HG02763 (cell line): ENCODE measurements at regions not wholly inside any gene's neighbourhood (a gene's known extent, or its start where the extent isn't known, plus 50 kb on each side); places are given as distances from the start of the nearest gene placed in this dataset.

ENCODE experiments used
- ATAC-seq: cut with Tn5 transposase; IDR thresholded peaks from one replicate; pipeline ENCODE4 v1.9.1; 2021; ENCODE audit warnings: mild to moderate bottlenecking, moderate library complexity; ENCODE audit not compliant: unreplicated experiment

DNA sequence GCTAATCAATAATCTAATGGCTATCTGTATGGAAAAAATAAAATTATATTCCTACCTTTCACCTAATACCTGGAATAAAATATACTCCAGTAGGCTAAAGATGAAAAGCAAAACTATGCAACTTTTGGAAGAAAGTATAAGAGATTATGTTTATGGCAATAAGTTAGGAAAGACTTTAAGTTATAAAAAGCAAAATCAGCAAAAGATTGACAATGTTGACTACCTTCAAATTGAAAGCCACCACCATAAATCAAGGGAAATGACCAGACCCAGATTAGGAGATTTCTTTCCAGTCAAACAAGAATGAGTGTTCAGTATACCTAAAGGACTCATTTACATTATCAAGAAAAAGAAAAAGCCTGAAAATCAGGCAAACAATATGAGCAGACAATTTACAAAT is 159.1 kb upstream of the ZBED5 start:
- no peak for ATAC-seq

DNA sequence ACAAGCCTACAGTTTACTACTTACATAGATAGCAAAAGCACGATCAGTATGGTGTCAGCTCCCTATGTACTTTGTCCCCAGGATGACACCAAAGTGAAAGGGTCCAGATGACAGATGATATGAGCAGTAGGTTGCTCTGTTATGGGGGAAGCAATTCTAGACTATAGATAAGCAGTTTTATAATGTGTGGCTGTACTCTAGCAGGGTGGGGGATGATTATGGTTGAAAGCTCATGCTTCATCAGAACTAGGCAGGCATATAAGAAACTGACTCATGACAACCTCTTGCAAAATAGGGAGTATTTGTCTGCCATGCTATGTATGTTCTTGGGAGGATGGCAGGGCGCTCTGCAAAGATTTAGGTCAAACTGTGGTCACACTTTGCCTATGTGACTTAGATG is 158.2 kb upstream of the ZBED5 start:
- no peak for ATAC-seq

DNA sequence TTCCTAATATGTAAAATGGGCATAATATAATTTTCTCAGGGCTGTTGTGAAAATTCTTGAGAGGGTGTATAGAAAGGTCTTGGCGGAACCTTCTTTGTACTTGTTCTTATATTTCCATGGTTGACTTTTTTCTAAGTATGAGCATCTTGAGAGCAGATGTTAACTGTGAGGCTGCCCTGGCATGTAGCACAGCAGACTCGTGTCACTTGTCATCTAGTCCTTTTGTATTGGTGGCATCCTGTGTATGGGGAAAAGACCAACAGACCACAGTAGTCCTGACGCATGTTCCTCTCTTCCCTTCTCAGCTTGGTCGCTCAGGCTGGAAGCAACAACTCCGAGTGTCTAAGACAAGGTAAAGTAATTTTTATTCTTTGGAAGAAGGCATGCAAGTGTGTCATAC is 153.8 kb upstream of the ZBED5 start:
- no peak for ATAC-seq

DNA sequence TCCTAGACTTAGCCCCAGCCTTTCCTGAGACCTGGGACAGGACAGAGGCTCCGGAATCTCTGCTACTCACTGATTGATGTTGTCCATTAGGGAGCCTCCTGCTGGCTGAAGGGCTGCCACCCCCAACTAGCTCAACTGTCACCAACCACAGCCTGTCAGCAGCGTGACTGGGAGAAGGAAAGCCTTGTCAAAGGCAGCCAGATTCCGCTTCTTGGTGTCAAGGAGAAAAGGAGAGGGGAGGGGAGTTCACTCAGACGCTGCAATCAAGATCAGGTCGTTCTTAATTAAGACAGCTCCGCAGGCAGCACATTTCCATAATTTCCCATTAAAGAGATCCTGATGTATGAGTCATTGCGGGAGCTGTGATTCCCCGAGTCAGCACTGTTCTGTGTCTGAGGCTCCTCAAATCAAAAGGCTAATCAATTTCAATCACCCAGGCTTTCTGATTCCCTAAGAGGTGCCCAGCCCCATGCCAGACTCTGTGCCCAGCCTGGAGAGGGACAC is 152.8 kb upstream of the ZBED5 start:
- ATAC-seq = no peak

DNA sequence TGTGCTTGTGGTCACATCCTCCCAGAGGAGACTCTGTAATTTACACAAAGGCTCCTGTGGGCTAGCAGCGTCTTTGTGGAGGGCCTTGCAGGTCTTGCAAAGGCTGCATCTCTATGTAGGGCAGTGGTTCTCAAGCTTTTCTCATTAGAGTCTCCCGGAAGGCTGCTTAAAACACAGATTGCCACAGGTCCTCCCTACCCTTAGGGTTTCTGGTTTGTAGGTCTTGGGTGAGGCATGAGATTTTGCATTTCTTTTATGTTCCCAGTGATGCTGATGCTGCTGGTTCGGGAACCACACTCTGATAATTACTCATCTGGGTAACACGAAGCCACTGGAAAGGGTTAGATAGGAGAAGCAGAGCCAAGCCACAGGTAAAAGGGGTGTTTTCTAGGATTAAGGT is 151.3 kb upstream of the ZBED5 start:
- ATAC-seq = no peak

DNA sequence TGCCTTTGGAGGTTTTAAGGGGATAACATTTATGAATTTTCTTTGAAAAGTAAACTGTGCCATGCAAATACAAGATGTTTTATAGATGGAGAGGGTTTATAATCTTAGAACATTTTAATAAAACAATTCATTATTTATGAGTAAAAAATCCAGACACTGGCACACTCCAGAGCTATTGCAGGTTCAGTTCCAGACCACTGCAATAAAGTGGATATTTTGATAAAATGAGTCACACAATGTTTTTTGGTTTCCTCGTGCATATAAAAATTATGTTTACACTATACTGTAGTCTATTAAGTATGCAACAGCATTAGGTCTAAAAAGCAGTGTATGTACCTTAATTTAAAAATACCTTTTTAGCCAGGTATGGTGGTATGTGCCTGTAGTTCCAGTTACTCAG is 146.2 kb upstream of the ZBED5 start:
- ATAC-seq = no peak

DNA sequence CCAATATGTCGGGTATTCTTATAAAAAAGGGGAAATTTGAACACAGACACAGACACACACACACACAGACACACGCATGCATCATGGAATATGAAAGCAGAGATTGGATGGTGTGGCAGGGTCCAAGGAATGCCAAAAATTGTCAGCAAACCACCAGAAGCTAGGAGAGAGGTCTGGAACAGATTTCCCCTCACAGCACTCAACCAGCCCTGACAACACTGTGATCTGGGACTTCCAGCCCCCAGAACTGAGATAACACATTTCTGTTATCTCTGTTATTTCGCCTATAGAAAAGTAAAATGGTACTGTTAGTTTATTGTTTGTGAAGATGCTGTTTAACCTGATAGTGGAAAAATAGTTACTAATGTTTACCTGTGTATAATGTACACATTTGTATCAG is 145.4 kb upstream of the ZBED5 start:
- ATAC-seq = no peak

DNA sequence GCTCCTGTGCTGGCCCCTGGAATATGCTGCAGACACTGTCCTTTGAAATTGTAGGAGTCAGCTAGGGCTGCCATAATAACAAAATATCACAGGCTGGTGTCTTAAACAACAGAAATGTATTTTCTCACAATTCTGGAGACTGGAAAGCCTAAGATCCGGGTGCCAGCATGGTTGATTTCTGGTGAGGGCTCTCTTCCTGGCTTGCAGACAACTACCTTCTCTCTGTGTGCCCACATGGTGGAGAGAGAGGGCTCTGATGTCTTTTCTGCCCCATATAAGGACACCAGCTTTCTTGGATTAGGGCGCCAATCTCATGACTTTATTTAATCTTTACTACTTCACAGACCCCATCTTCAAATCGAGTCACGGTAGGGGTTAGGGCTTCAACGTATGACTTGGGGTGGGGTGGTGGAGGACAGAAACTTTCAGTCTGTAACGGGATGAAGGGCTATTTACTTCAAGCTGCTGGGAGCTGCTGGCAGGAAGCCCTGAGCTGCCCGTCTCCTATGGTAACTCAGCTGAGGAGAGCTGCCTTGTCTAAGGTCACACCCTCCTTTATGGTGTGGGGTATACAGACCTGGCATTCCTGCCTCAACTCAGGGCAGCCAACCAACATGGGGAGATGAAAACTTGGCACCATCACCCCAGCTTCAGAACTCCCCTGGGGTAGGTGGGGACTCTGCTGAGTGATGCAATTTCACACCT is 142.9 kb upstream of the ZBED5 start:
- ATAC-seq = no peak

DNA sequence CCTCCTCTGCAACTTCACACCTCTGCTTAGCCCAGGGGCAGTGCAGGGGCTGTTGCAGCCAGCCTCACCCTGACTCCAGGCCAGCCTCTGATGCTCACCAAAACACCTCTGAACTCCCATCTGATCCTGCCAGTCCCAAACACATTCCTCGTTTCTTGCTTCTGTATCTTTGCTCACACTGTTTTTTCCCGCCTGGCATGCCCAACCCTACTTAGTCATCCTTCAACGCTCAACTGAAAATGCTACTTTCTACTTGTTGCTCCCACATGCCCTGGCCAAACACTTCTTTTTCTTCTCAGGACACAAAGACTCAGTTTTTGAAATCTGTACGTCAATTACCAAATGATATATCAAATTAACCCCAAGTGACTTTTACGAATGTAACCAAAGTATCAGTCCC is 140.8 kb upstream of the ZBED5 start:
- no peak for ATAC-seq

DNA sequence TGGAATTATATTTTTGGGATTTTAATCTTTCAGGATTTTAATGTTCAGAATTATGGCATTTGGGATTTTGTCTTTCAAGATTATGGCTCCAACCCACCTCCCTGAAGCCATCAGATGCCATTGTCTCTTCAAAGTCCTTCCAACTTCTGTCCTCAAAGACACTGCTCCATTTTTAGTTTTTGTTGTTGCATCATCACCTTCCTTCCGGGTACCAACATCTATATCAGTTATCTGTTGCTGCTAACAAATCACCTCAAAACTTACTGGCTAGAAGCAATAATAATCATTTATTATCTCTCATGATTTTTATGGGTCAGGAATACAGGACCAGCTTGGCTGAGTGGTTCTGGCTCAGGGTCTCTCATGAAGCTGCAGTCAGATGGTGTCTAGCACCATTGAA is 138.8 kb upstream of the ZBED5 start:
- no peak for ATAC-seq

DNA sequence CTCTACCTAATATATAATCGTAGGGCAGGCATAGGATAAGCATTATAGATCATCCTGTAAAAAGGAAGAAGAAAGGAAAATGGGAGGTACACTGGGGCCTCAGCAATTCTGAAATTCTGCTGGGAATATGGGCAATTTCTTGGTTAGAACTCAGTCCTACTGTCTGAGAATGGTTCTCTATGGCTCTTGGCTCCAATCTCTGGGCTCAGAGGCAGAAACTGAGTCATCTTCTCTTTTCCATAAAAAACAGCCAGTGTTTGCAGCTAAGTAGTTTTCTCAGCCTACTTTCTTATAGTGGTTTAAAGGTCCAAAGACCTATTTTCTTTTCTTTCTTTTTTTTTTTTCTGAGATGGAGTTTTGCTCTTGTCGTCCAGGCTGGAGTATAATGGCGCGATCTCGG is 135.8 kb upstream of the ZBED5 start:
- ATAC-seq = no peak

DNA sequence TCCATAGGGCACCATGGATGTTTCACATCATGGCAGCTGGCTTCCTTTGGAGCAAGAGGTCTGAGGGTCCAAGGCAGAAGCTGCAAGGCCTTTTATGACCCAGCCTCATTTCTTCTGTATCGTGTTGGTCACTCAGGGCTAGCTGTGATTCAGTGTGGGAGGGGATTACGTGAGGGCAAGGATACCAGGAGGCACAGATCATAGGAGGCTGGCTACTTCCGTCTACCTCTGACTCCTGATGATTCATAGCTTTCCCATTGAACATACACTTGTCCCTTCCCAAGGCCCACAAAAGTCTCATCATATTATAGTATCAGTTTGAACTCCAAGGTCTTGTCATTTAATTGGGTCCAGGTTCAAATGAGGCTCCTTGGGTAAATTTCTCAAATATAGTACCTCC is 135.3 kb upstream of the ZBED5 start:
- no peak for ATAC-seq

DNA sequence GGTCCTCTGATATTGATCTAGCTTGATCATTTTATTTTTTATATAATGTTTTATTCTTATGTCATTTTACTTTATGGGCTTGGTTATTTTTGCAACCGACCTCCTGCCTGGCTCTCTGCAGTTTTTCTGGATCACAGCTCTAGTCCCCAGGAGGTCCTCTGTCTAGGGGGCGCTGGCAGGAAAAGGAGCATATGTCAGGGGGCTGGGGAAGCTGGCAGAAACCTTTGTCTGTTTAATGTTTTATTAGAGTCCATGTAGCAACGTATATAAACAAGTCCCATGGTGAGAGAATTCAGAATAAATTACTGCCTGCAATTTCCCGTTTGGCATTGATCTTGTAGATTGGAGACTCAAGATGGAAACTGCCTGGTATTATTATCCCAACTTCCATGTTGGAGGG is 133.5 kb upstream of the ZBED5 start:
- no peak for ATAC-seq

DNA sequence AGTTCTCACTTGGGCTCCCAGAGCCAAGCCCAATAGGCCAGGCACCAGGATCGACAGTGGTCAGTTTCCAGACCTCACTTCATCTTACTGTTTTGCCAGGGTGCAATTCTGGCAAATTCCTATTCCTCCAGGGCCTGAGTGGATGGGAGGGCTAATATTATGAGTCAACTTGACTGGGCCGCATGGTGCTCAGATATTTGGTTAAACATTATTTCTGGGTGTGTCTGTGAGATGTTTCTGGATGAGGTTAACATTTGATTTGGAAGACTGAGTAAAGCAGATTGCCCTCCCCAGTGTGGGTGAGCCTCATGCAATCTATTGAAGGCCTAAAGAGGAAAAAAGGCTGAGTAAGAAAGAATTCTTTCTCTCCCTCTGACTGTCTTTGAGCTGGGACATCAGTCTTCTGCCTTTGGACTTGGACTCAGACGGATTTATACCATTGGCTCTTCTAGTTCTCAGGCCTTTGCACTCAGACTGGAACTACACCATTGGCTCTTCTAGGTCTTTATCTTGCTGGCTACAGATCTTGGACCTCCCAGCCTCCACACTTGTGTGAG is 132.9 kb upstream of the ZBED5 start:
- ATAC-seq = no peak

DNA sequence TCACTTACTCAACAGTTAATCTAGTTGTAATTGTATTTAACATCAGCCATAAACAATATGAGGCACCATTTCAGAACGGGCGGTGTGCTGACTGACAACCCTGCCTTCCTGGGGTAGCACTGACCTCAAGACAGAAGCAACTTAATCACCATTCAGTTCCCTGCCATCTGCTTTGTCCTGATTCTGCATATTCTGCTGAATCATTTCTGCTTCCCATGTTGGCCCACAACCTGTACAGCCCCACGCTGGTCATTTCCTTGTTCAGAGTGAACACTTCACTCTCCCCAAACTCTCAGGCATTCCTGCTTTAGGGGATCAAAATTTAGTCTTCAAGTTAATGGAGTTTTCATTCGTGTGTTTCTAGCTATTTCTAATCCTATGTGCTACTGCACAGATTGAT is 132.3 kb upstream of the ZBED5 start:
- ATAC-seq = no peak

DNA sequence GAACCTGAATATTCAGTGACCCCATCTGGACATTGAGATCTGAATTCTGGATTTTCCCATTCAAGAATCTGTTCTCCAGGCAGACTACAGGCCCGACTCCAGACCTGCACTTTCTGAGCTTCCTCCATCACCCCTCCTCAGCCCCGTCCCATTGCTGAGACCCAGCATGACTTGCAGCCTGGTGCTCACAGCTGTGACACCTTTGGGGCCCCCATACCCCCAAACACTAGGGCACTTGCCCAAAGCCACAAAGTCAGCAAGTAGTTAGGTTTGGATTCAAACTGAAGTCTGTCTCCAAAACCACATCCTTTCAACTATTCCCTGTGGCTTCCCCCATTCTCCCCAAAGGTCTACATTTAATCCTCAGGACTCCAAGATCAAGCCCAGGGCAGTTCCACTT is 128.2 kb upstream of the ZBED5 start:
- ATAC-seq = no peak

DNA sequence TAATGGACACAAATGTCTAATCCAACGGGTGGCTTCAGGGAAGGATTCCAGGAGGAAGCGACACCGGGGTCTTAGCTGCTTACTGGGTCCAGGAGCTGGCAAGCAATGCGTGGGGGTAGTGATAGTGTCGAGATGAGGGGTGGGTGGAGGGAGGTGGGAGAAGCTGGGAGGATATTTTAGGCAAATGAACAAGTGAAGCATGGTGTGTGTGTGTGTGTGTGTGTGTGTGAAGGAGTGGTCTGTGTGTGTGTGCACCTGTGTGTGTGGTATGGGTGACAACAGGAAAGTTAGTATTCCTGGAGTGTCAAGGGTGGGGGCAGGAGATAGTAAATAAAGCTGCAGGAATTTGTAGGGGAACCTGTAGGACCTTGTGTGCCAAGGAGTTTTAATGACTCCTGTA is 126.9 kb upstream of the ZBED5 start:
- no peak for ATAC-seq

DNA sequence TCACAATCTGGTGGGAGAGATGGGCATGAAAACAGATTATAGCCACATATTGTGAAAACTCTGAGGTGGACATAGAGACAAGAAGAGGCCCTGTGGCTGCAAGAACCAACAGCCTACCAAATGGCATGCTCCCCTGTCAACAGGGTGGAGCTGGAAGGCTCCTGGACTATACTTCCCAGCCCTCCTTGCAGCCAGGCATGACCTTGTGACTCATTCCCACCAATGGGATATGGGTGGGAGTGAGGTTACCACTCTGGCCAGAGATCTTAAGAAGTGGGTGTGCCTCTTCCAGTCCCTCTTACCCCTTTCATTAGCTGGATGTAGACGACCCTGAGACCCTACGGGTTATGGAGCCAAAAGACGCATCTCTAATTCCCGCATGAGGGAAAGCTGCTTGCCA is 126.4 kb upstream of the ZBED5 start:
- ATAC-seq = no peak

DNA sequence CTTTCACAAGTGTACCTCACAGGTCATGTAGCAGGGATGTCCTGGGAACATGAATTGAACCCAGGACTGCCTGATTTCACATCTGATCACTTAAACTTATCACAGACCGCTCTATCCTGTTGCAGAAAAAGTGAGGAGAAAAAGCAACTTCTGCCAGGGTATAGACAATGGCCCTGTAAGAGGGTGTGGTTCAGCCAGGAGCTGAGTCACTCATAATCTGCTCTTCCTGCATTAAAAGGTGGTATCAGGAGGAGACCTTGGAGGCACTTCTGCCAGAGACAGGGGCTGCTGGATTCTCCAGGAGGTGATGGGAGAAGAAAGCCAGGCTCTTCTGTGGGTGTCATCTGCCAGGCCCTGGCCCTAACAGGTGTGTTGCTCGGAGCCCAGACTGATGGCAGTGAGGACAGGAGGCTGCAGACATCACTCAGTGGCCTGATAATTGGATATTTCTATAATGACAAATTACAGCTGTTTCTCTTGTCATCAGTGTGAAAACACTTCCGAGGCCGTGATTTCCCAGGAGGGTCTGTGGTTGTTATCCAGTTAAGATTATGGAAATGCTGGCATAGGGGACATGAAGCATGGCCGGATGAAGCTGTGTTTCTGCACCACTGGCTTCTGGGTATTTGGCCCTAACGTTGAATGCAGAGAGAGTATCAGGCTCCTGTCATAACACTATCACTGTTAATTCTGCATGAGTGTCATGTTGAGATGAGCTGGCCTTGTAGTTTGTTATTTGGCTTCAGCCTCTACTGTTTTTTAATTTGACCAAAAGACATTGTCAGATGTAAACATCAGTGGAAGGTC is 125.1 kb upstream of the ZBED5 start:
- ATAC-seq = no peak

DNA sequence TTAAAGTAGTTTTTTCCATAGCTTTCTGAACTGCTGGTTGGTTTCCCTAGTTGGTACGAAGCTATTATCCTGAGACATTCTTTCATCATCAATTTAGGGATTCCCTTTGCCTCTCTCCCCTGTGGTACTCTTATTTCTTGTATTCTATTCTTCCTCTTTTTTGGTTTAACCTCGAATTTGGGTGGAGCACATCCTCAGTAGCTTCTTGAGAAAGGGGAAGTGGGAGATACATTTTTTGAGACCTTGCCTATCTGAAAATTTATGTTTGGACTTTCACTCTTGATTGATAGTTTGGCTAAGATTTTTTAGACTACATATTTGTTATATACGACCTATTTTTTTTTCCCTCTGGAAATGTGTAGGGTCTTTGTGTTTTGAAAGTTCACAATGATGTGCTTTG is 121.7 kb upstream of the ZBED5 start:
- ATAC-seq = no peak

DNA sequence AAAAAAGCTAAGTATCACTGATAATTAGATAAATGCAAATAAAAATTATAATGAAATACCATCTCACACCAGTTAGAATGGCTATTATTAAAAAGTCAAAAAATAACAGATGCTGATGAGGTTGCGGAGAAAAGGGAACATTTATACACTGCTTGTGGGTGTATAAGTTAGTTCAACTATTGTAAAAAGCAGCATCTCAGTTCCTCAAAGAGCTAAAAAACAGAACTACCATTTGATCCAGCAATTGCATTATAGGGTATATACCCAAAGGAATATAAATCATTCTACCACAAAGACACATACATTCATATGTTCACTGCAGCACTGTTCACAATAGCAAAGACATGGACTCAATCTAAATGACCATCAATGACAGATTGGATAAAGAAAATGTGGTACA is 120.3 kb upstream of the ZBED5 start:
- ATAC-seq = no peak

DNA sequence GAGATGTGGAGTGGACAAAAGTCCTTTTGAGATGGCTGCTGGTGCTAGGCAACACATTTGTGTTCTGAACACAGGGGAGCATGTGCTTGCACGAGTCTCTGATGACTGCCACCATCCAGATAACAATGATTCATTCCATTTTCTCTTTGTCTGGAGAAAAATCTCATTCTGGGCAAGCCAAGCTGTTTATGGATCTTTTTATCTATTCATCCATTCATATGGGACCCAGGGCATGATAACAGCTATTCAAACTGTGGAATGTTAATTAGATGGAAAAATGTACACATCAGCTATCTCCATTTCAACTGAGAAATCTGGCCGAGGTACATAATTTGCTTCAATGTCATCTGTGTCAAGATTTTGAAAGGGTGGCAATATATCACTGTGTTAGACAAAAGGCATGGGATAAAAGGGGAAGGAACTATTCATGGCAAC is 117.5 kb upstream of the ZBED5 start:
- no peak for ATAC-seq
